ENCODE measurements at regions not wholly inside any gene's neighbourhood (a gene's known extent, or its start where the extent isn't known, plus 50 kb on each side); places are given as distances from the start of the nearest gene placed in this dataset.

GRCh38 chr3:159807137-159808040 is 181.2 kb upstream of the IL12A start:
- TF ChIP-seq CTCF (IDR thresholded peaks at IDR 0.05; ENCODE audit: low read depth, low read length) (no peak), MAX (IDR thresholded peaks at IDR 0.05; ENCODE audit: low read depth, low read length) (no peak), POLR2A (IDR thresholded peaks at IDR 0.05; ENCODE audit: extremely low read depth, insufficient read length) (no peak), MYC (IDR thresholded peaks at IDR 0.05; ENCODE audit: low read depth, low read length) (no peak)

Data from NB4 (cell line).